ENCODE measurements at regions not wholly inside any gene's neighbourhood (a gene's known extent, or its start where the extent isn't known, plus 50 kb on each side); places are given as distances from the start of the nearest gene placed in this dataset.
A peak's percentile ranks its signal among the peaks of the same experiment; 100 is the strongest.

DNA sequence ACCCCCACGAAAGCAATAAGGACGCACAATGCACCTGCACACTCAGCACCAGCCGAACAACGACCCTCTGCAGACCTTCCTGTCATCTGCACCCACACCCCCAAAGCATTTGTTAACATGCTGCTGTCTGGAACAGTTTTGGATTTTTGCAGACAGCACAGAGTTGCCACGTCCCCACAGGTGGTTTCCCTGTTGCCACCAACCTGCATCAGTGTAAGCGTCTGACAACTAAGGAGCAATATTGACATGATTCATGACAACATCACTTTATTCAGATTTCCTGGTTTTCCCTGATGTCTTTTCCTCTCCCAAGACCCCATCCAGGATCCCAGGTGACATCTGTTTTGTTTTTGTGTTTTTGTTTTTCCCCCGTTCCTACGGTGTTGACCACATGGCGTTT is 150.7 kb upstream of the C14orf180 start:
- no peaks in the 10 kb centered on the region for H3K9me3 Mint-ChIP-seq (ENCODE audit: low read depth)
- H3K36me3 Mint-ChIP-seq (ENCODE audit: insufficient read depth), result no peaks in the 10 kb centered on the region
- TF ChIP-seq, protein P1, sequence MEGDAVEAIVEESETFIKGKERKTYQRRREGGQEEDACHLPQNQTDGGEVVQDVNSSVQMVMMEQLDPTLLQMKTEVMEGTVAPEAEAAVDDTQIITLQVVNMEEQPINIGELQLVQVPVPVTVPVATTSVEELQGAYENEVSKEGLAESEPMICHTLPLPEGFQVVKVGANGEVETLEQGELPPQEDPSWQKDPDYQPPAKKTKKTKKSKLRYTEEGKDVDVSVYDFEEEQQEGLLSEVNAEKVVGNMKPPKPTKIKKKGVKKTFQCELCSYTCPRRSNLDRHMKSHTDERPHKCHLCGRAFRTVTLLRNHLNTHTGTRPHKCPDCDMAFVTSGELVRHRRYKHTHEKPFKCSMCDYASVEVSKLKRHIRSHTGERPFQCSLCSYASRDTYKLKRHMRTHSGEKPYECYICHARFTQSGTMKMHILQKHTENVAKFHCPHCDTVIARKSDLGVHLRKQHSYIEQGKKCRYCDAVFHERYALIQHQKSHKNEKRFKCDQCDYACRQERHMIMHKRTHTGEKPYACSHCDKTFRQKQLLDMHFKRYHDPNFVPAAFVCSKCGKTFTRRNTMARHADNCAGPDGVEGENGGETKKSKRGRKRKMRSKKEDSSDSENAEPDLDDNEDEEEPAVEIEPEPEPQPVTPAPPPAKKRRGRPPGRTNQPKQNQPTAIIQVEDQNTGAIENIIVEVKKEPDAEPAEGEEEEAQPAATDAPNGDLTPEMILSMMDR (IDR thresholded peaks at IDR 0.05; ENCODE audit: unreplicated experiment), result no peak
- no peak for DNase-seq (ENCODE audit: low spot score, unreplicated experiment)
- no peak overlapping the region for H3K27ac Mint-ChIP-seq
- peaks cover 13% of the 10 kb centered on the region for H3K27me3 Mint-ChIP-seq
- H3K4me3 Mint-ChIP-seq (ENCODE audit: low read depth), result no peak overlapping the region
- no peaks in the 10 kb centered on the region for H3K4me1 Mint-ChIP-seq (ENCODE audit: low read depth)

- no peaks in the 10 kb centered on the region for H3K36me3 Mint-ChIP-seq (ENCODE audit: insufficient read depth)
- H3K9me3 Mint-ChIP-seq (ENCODE audit: low read depth), result no peaks in the 10 kb centered on the region
- no peaks in the 10 kb centered on the region for H3K4me1 Mint-ChIP-seq (ENCODE audit: low read depth)
- no peak overlapping the region for H3K4me3 Mint-ChIP-seq (ENCODE audit: low read depth)
- H3K27me3 Mint-ChIP-seq, result peaks cover 13% of the 10 kb centered on the region
- no peak for DNase-seq (ENCODE audit: low spot score, unreplicated experiment)
- H3K27ac Mint-ChIP-seq, result peak overlapping the region; percentile 20
- TF ChIP-seq, protein P1 (IDR thresholded peaks at IDR 0.05; ENCODE audit: unreplicated experiment), result no peak
Observed at GRCh38 chr14:104429291-104429861, 150.2 kb upstream of the C14orf180 start.

DNA sequence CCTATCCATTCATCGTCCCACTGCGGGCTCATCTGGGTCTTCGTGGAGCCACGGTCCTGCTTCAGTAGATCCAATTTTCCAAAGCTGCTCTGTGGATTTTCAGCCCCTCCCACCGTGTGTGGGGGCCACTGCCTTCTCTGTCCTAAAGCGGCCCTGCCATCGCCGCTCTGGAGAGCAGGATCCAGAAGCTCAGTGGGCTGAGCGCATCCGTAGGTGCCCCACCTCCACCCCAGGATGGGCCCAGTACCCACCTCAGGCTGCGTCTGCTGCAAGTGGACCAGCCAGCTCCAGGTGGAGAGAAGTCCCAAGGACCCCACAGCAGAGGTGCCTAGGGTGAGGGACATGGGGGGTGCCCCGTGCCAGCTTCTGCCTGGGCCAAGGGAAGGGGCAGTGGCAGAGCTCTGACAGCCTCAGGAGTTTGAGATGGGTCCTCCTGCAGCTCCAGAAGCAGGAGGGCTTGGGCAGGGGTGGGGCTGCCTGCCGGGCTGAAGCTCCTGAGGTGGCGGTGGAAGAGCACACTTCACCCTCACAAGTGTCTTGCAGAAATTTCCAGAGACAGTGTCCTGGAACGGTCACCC is 148.1 kb upstream of the C14orf180 start:
- H3K36me3 Mint-ChIP-seq (ENCODE audit: insufficient read depth), result no peaks in the 10 kb centered on the region
- H3K4me3 Mint-ChIP-seq (ENCODE audit: low read depth), result no peak overlapping the region
- DNase-seq (ENCODE audit: low spot score, unreplicated experiment), result no peak
- no peaks in the 10 kb centered on the region for H3K4me1 Mint-ChIP-seq (ENCODE audit: low read depth)
- H3K9me3 Mint-ChIP-seq (ENCODE audit: low read depth), result no peaks in the 10 kb centered on the region
- TF ChIP-seq, protein P1 (IDR thresholded peaks at IDR 0.05; ENCODE audit: unreplicated experiment), result no peak
- no peak overlapping the region for H3K27ac Mint-ChIP-seq
- peaks cover 10% of the 10 kb centered on the region for H3K27me3 Mint-ChIP-seq

- no peak overlapping the region for H3K27ac Mint-ChIP-seq
- H3K4me3 Mint-ChIP-seq (ENCODE audit: low read depth), result no peak overlapping the region
- H3K4me1 Mint-ChIP-seq (ENCODE audit: low read depth), result no peaks in the 10 kb centered on the region
- TF ChIP-seq, protein P1 (IDR thresholded peaks at IDR 0.05; ENCODE audit: unreplicated experiment), result no peak
- no peaks in the 10 kb centered on the region for H3K36me3 Mint-ChIP-seq (ENCODE audit: insufficient read depth)
- DNase-seq (ENCODE audit: low spot score, unreplicated experiment), result no peak
- no peaks in the 10 kb centered on the region for H3K9me3 Mint-ChIP-seq (ENCODE audit: low read depth)
- H3K27me3 Mint-ChIP-seq, result peaks cover 10% of the 10 kb centered on the region
Observed at GRCh38 chr14:104431929-104432541, 147.5 kb upstream of the C14orf180 start.

GRCh38 chr14:104432611-104433231 is 146.8 kb upstream of the C14orf180 start:
- H3K36me3 Mint-ChIP-seq (ENCODE audit: insufficient read depth), result no peaks in the 10 kb centered on the region
- H3K4me1 Mint-ChIP-seq (ENCODE audit: low read depth), result peaks cover 4% of the 10 kb centered on the region
- no peak for DNase-seq (ENCODE audit: low spot score, unreplicated experiment)
- H3K27me3 Mint-ChIP-seq, result peaks cover 10% of the 10 kb centered on the region
- TF ChIP-seq, protein P1 (IDR thresholded peaks at IDR 0.05; ENCODE audit: unreplicated experiment), result no peak
- H3K4me3 Mint-ChIP-seq (ENCODE audit: low read depth), result no peak overlapping the region
- no peak overlapping the region for H3K27ac Mint-ChIP-seq
- no peaks in the 10 kb centered on the region for H3K9me3 Mint-ChIP-seq (ENCODE audit: low read depth)
